ENCODE measurements at regions not wholly inside any gene's neighbourhood (a gene's known extent, or its start where the extent isn't known, plus 50 kb on each side); places are given as distances from the start of the nearest gene placed in this dataset.

- TF ChIP-seq POLR2A (IDR thresholded peaks at IDR 0.05; ENCODE audit: low read length) (no peak), GATA1 (IDR thresholded peaks at IDR 0.05; ENCODE audit: low read depth, low read length) (no peak)
- no peak for DNase-seq
These were observed 105.2 kb upstream of the TSPAN2 start for GRCh38 chr1:115194506-115194905.

- no peak for DNase-seq
- TF ChIP-seq POLR2A (IDR thresholded peaks at IDR 0.05; ENCODE audit: low read length), result no peak
- no peak for TF ChIP-seq GATA1 (IDR thresholded peaks at IDR 0.05; ENCODE audit: low read depth, low read length)
These were observed 103.9 kb upstream of the TSPAN2 start for GRCh38 chr1:115193046-115193828.

- DNase-seq, result peak in 1 of 2 experiments; percentile 40
- TF ChIP-seq GATA1 (IDR thresholded peaks at IDR 0.05; ENCODE audit: low read depth, low read length) (no peak), POLR2A (IDR thresholded peaks at IDR 0.05; ENCODE audit: low read length) (no peak)
These were observed 103.0 kb upstream of the TSPAN2 start for GRCh38 chr1:115192200-115192767.

GRCh38 chr1:115191691-115192090 is 102.4 kb upstream of the TSPAN2 start:
- no peak for TF ChIP-seq GATA1 (IDR thresholded peaks at IDR 0.05; ENCODE audit: low read depth, low read length)
- DNase-seq, result no peak

GRCh38 chr1:115190540-115191170 is 101.4 kb upstream of the TSPAN2 start:
- no peak for TF ChIP-seq POLR2A (IDR thresholded peaks at IDR 0.05; ENCODE audit: low read length)
- no peak for TF ChIP-seq GATA1 (IDR thresholded peaks at IDR 0.05; ENCODE audit: low read depth, low read length)

GRCh38 chr1:115189814-115190539 is 100.7 kb upstream of the TSPAN2 start:
- DNase-seq, result peak in 1 of 2 experiments; percentile 28
- no peak for TF ChIP-seq GATA1 (IDR thresholded peaks at IDR 0.05; ENCODE audit: low read depth, low read length)

More at GRCh38 chr1:115190540-115191170, 101.4 kb upstream of the TSPAN2 start:
- DNase-seq, result no peak

GRCh38 chr1:115188680-115189395 is 99.5 kb upstream of the TSPAN2 start:
- TF ChIP-seq GATA1 (IDR thresholded peaks at IDR 0.05; ENCODE audit: low read depth, low read length) (no peak), POLR2A (IDR thresholded peaks at IDR 0.05; ENCODE audit: low read length) (no peak)
- DNase-seq, result no peak

- no peak for TF ChIP-seq POLR2A (IDR thresholded peaks at IDR 0.05; ENCODE audit: low read length)
- TF ChIP-seq GATA1 (IDR thresholded peaks at IDR 0.05; ENCODE audit: low read depth, low read length), result no peak
- DNase-seq, result no peak
These were observed 97.5 kb upstream of the TSPAN2 start for GRCh38 chr1:115186711-115187265.

- no peak for DNase-seq
- TF ChIP-seq POLR2A (IDR thresholded peaks at IDR 0.05; ENCODE audit: low read length) (no peak), GATA1 (IDR thresholded peaks at IDR 0.05; ENCODE audit: low read depth, low read length) (no peak)
These were observed 96.0 kb upstream of the TSPAN2 start for GRCh38 chr1:115185336-115185735.

GRCh38 chr1:115184951-115185331 is 95.6 kb upstream of the TSPAN2 start:
- no peak for TF ChIP-seq POLR2A (IDR thresholded peaks at IDR 0.05; ENCODE audit: low read length)
- TF ChIP-seq GATA1 (IDR thresholded peaks at IDR 0.05; ENCODE audit: low read depth, low read length), result no peak

GRCh38 chr1:115184260-115184950 is 95.1 kb upstream of the TSPAN2 start:
- DNase-seq, result peak in 1 of 2 experiments; percentile 29
- TF ChIP-seq GATA1 (IDR thresholded peaks at IDR 0.05; ENCODE audit: low read depth, low read length), result no peak
- no peak for TF ChIP-seq POLR2A (IDR thresholded peaks at IDR 0.05; ENCODE audit: low read length)

More at GRCh38 chr1:115184951-115185331, 95.6 kb upstream of the TSPAN2 start:
- DNase-seq, result peak in 1 of 2 experiments; percentile 58

- no peak for DNase-seq
- TF ChIP-seq POLR2A (IDR thresholded peaks at IDR 0.05; ENCODE audit: low read length), result no peak
- TF ChIP-seq GATA1 (IDR thresholded peaks at IDR 0.05; ENCODE audit: low read depth, low read length), result no peak
These were observed 94.5 kb upstream of the TSPAN2 start for GRCh38 chr1:115183721-115184259.

Measured in erythroblast (primary cell).